ENCODE measurements at regions not wholly inside any gene's neighbourhood (a gene's known extent, or its start where the extent isn't known, plus 50 kb on each side); places are given as distances from the start of the nearest gene placed in this dataset.

- ATAC-seq (ENCODE audit: low read depth) (peak; percentile 88), DNase-seq (ENCODE audit: low spot score) (no peak)
- TF ChIP-seq CTCF (IDR thresholded peaks at IDR 0.05; ENCODE audit: poor library complexity, severe bottlenecking), result no peak
- no peaks in the 10 kb centered on the region for H3K36me3 ChIP-seq (ENCODE audit: low read depth)
- H3K4me3 ChIP-seq (ENCODE audit: severe bottlenecking), result no peak overlapping the region
- H3K9me3 ChIP-seq (ENCODE audit: severe bottlenecking), result no peaks in the 10 kb centered on the region
- H3K4me1 ChIP-seq (ENCODE audit: insufficient read depth, poor library complexity, severe bottlenecking), result peaks cover 12% of the 10 kb centered on the region
- no peaks in the 10 kb centered on the region for H3K27me3 ChIP-seq (ENCODE audit: insufficient read depth, poor library complexity, severe bottlenecking)
- no peak overlapping the region for H3K27ac ChIP-seq (ENCODE audit: poor library complexity, severe bottlenecking)
Observed at GRCh38 chr17:14919631-14920213, 345.4 kb downstream of the PMP22 start.

GRCh38 chr17:14919094-14919493 lies 346.0 kb downstream of the PMP22 start:
- no peak for TF ChIP-seq CTCF (IDR thresholded peaks at IDR 0.05; ENCODE audit: poor library complexity, severe bottlenecking)
- Histone ChIP-seq H3K4me3 (ENCODE audit: severe bottlenecking) (no peak overlapping the region), H3K27me3 (ENCODE audit: insufficient read depth, poor library complexity, severe bottlenecking) (no peaks in the 10 kb centered on the region), H3K9me3 (ENCODE audit: severe bottlenecking) (no peaks in the 10 kb centered on the region), H3K4me1 (ENCODE audit: insufficient read depth, poor library complexity, severe bottlenecking) (peaks cover 12% of the 10 kb centered on the region), H3K27ac (ENCODE audit: poor library complexity, severe bottlenecking) (no peak overlapping the region), H3K36me3 (ENCODE audit: low read depth) (no peaks in the 10 kb centered on the region)
- ATAC-seq (ENCODE audit: low read depth) (no peak), DNase-seq (ENCODE audit: low spot score) (no peak)

- ATAC-seq (ENCODE audit: low read depth) (no peak), DNase-seq (ENCODE audit: low spot score) (no peak)
- Histone ChIP-seq H3K4me3 (ENCODE audit: severe bottlenecking) (no peak overlapping the region), H3K9me3 (ENCODE audit: severe bottlenecking) (no peaks in the 10 kb centered on the region), H3K27me3 (ENCODE audit: insufficient read depth, poor library complexity, severe bottlenecking) (no peaks in the 10 kb centered on the region), H3K36me3 (ENCODE audit: low read depth) (no peaks in the 10 kb centered on the region), H3K4me1 (ENCODE audit: insufficient read depth, poor library complexity, severe bottlenecking) (peaks cover 12% of the 10 kb centered on the region), H3K27ac (ENCODE audit: poor library complexity, severe bottlenecking) (no peak overlapping the region)
- no peak for TF ChIP-seq CTCF (IDR thresholded peaks at IDR 0.05; ENCODE audit: poor library complexity, severe bottlenecking)
Observed at GRCh38 chr17:14918540-14918939, 346.6 kb downstream of the PMP22 start.

GRCh38 chr17:14910916-14911315 lies 354.2 kb downstream of the PMP22 start:
- Histone ChIP-seq H3K4me3 (ENCODE audit: severe bottlenecking) (no peak overlapping the region), H3K27ac (ENCODE audit: poor library complexity, severe bottlenecking) (no peak overlapping the region), H3K36me3 (ENCODE audit: low read depth) (no peaks in the 10 kb centered on the region), H3K9me3 (ENCODE audit: severe bottlenecking) (no peaks in the 10 kb centered on the region), H3K27me3 (ENCODE audit: insufficient read depth, poor library complexity, severe bottlenecking) (no peaks in the 10 kb centered on the region), H3K4me1 (ENCODE audit: insufficient read depth, poor library complexity, severe bottlenecking) (peaks cover 9% of the 10 kb centered on the region)
- ATAC-seq (ENCODE audit: low read depth) (no peak; the same call in 2 of the 3 replicates), DNase-seq (ENCODE audit: low spot score) (no peak)
- TF ChIP-seq CTCF (IDR thresholded peaks at IDR 0.05; ENCODE audit: poor library complexity, severe bottlenecking), result no peak

- no peaks in the 10 kb centered on the region for H3K9me3 ChIP-seq (ENCODE audit: severe bottlenecking)
- no peaks in the 10 kb centered on the region for H3K4me1 ChIP-seq (ENCODE audit: insufficient read depth, poor library complexity, severe bottlenecking)
- H3K27me3 ChIP-seq (ENCODE audit: insufficient read depth, poor library complexity, severe bottlenecking), result no peaks in the 10 kb centered on the region
- H3K36me3 ChIP-seq (ENCODE audit: low read depth), result no peaks in the 10 kb centered on the region
- H3K4me3 ChIP-seq (ENCODE audit: severe bottlenecking), result no peak overlapping the region
- TF ChIP-seq CTCF (IDR thresholded peaks at IDR 0.05; ENCODE audit: poor library complexity, severe bottlenecking), result no peak
- ATAC-seq (ENCODE audit: low read depth) (no peak), DNase-seq (ENCODE audit: low spot score) (no peak)
- no peak overlapping the region for H3K27ac ChIP-seq (ENCODE audit: poor library complexity, severe bottlenecking)
Observed at GRCh38 chr17:14904386-14904785, 360.7 kb downstream of the PMP22 start.

Measured in RWPE2 (cell line).